ENCODE measurements at regions not wholly inside any gene's neighbourhood (a gene's known extent, or its start where the extent isn't known, plus 50 kb on each side); places are given as distances from the start of the nearest gene placed in this dataset.

DNA sequence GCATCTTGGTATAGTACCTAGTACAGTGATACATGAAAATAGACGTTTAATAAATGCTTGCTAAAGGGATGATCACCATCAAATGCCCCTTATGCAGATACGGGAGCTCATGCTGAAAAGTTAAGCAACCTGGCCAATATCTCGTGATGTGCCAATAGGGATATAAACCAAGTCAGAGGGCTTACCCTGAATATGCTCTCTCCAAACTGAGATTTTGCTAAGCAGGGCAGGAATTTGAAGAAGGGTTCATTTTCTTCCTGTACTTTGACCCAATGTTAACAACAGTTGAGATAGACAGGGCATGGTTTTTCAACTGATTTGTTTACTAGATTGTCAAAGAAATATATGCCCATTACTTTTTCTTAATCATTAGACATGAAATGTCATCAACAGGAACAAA is 219.3 kb upstream of the PREP start:
- no peaks in the 10 kb centered on the region for H3K9me3 ChIP-seq (ENCODE audit: control insufficient read depth, insufficient read depth, low read depth, low read length)
- CTCF ChIA-PET, result interaction anchor here (0.9 kb wide), 1 partner anchor 190 kb away, joined by 3 read pairs; no protein-coding TSS in a partner anchor
- POLR2A ChIA-PET, result no interaction called here
- H3K36me3 ChIP-seq (ENCODE audit: control insufficient read depth in 2 of 2, insufficient read depth in 1 of 2, low read length in 2 of 2), result no peaks in the 10 kb centered on the region
- H3K4me3 ChIP-seq (ENCODE audit: low read depth, low read length), result no peak overlapping the region
- no peaks in the 10 kb centered on the region for H3K4me1 ChIP-seq (ENCODE audit: control insufficient read depth, insufficient read depth, low read length)
- no peak overlapping the region for H3K27ac ChIP-seq (ENCODE audit: extremely low read depth, low read depth, low read length)
- TF ChIP-seq, protein P1, sequence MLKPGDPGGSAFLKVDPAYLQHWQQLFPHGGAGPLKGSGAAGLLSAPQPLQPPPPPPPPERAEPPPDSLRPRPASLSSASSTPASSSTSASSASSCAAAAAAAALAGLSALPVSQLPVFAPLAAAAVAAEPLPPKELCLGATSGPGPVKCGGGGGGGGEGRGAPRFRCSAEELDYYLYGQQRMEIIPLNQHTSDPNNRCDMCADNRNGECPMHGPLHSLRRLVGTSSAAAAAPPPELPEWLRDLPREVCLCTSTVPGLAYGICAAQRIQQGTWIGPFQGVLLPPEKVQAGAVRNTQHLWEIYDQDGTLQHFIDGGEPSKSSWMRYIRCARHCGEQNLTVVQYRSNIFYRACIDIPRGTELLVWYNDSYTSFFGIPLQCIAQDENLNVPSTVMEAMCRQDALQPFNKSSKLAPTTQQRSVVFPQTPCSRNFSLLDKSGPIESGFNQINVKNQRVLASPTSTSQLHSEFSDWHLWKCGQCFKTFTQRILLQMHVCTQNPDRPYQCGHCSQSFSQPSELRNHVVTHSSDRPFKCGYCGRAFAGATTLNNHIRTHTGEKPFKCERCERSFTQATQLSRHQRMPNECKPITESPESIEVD (tag by site-specific recombination; IDR thresholded peaks at IDR 0.05), result no peak
- TF ChIP-seq GFI1B (tag by site-specific recombination; IDR thresholded peaks at IDR 0.05) (no peak), ZNF658 (tag by site-specific recombination; IDR thresholded peaks at IDR 0.05) (no peak), ZNF596 (tag by site-specific recombination; IDR thresholded peaks at IDR 0.05) (no peak)

GRCh38 chr6:105621564-105622175 is 218.8 kb upstream of the PREP start:
- ChIA-PET POLR2A (no interaction called here), CTCF (no interaction called here)
- Histone ChIP-seq H3K4me1 (ENCODE audit: control insufficient read depth, insufficient read depth, low read length) (no peaks in the 10 kb centered on the region), H3K36me3 (ENCODE audit: control insufficient read depth in 2 of 2, insufficient read depth in 1 of 2, low read length in 2 of 2) (no peaks in the 10 kb centered on the region), H3K4me3 (ENCODE audit: low read depth, low read length) (no peak overlapping the region), H3K9me3 (ENCODE audit: control insufficient read depth, insufficient read depth, low read depth, low read length) (no peaks in the 10 kb centered on the region), H3K27ac (ENCODE audit: extremely low read depth, low read depth, low read length) (no peak overlapping the region)
- no peak for TF ChIP-seq PRDM4 (tag by site-specific recombination; IDR thresholded peaks at IDR 0.05)
- no peak for TF ChIP-seq ZNF354C (tag by site-specific recombination; IDR thresholded peaks at IDR 0.05; ENCODE audit: borderline replicate concordance, low read depth)
- TF ChIP-seq ZNF624 (tag by site-specific recombination; IDR thresholded peaks at IDR 0.05), result no peak
- no peak for TF ChIP-seq ZNF23 (tag by site-specific recombination; IDR thresholded peaks at IDR 0.05; ENCODE audit: borderline replicate concordance)
- no peak for TF ChIP-seq REPIN1 (tag by site-specific recombination; IDR thresholded peaks at IDR 0.05; ENCODE audit: low read depth)
- TF ChIP-seq ZNF350 (tag by site-specific recombination; IDR thresholded peaks at IDR 0.05), result no peak
- TF ChIP-seq ZNF785 (tag by site-specific recombination; IDR thresholded peaks at IDR 0.05), result no peak
- TF ChIP-seq BCL11A (tag by site-specific recombination; IDR thresholded peaks at IDR 0.05; ENCODE audit: low read depth), result no peak

DNA sequence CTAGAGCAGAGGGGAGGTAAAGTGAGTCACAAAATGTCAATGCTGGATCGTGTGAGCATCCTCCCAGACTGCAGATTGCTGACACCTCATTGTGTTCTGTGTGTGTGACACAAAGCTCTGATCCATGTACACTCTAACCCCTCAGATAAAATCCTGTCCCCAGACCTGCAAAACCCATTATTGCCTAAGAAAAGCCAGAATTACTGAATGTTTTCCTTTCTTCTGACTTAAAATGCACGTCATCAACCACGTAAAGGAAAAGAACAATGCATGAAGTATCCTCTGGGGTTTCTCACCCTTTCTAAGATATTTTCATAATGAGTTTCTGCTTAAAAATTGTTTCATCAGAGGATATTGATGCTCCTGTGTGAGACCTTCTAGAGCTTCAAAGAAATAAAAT is 218.0 kb upstream of the PREP start:
- H3K9me3 ChIP-seq (ENCODE audit: control insufficient read depth, insufficient read depth, low read depth, low read length), result no peaks in the 10 kb centered on the region
- no peaks in the 10 kb centered on the region for H3K4me1 ChIP-seq (ENCODE audit: control insufficient read depth, insufficient read depth, low read length)
- H3K36me3 ChIP-seq (ENCODE audit: control insufficient read depth in 2 of 2, insufficient read depth in 1 of 2, low read length in 2 of 2), result no peaks in the 10 kb centered on the region
- ChIA-PET CTCF (interaction anchor here (0.6 kb wide), 1 partner anchor 329 kb away, joined by 3 read pairs; no protein-coding TSS in a partner anchor), POLR2A (no interaction called here)
- H3K27ac ChIP-seq (ENCODE audit: extremely low read depth, low read depth, low read length), result no peak overlapping the region
- no peak overlapping the region for H3K4me3 ChIP-seq (ENCODE audit: low read depth, low read length)
- TF ChIP-seq ZNF184 (tag by site-specific recombination; IDR thresholded peaks at IDR 0.05) (no peak), ZNF629 (tag by site-specific recombination; IDR thresholded peaks at IDR 0.05) (no peak), ZNF114 (tag by site-specific recombination; IDR thresholded peaks at IDR 0.05) (no peak), SCRT2 (tag by site-specific recombination; IDR thresholded peaks at IDR 0.05) (no peak), ZNF169 (tag by site-specific recombination; IDR thresholded peaks at IDR 0.05) (no peak), BCL11B (tag by site-specific recombination; IDR thresholded peaks at IDR 0.05; ENCODE audit: low read depth) (no peak), ZNF335 (tag by site-specific recombination; conservative IDR thresholded peaks at IDR 0.05) (no peak), ZNF626 (tag by site-specific recombination; IDR thresholded peaks at IDR 0.05) (no peak), ZNF280C (tag by site-specific recombination; IDR thresholded peaks at IDR 0.05) (no peak), ZNF292 (tag by site-specific recombination; IDR thresholded peaks at IDR 0.05; ENCODE audit: borderline replicate concordance, low read depth) (no peak), ZNF10 (tag by site-specific recombination; IDR thresholded peaks at IDR 0.05) (no peak), ZNF155 (tag by site-specific recombination; IDR thresholded peaks at IDR 0.05) (no peak), FEZF1 (tag by site-specific recombination; IDR thresholded peaks at IDR 0.05) (no peak), ZBTB21 (tag by site-specific recombination; IDR thresholded peaks at IDR 0.05) (no peak), ZNF514 (tag by site-specific recombination; IDR thresholded peaks at IDR 0.05) (no peak), ZNF558 (tag by site-specific recombination; IDR thresholded peaks at IDR 0.05) (no peak), ZNF248 (tag by site-specific recombination; IDR thresholded peaks at IDR 0.05) (no peak)
